ENCODE measurements at regions not wholly inside any gene's neighbourhood (a gene's known extent, or its start where the extent isn't known, plus 50 kb on each side); places are given as distances from the start of the nearest gene placed in this dataset.

DNA sequence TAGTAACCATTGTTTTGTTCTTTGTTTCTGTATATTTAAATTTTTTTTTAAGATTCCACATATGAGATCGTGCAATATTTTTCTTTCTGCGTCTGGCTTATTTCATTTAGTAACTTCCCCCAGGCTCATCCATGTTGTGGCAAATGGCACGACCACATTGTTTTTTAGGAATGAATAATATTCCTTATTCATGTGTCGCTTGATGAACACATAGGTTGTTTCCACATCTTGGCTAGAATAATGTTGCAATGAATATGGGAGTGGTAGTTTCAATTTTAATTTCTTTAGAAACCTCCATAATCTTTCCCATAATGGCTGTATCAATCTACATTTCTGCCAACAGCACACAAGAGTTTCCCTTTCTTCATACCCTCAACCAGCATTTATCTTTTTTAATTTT is 166.8 kb upstream of the NR3C2 start:
- TF ChIP-seq, protein P1, sequence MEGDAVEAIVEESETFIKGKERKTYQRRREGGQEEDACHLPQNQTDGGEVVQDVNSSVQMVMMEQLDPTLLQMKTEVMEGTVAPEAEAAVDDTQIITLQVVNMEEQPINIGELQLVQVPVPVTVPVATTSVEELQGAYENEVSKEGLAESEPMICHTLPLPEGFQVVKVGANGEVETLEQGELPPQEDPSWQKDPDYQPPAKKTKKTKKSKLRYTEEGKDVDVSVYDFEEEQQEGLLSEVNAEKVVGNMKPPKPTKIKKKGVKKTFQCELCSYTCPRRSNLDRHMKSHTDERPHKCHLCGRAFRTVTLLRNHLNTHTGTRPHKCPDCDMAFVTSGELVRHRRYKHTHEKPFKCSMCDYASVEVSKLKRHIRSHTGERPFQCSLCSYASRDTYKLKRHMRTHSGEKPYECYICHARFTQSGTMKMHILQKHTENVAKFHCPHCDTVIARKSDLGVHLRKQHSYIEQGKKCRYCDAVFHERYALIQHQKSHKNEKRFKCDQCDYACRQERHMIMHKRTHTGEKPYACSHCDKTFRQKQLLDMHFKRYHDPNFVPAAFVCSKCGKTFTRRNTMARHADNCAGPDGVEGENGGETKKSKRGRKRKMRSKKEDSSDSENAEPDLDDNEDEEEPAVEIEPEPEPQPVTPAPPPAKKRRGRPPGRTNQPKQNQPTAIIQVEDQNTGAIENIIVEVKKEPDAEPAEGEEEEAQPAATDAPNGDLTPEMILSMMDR (IDR thresholded peaks at IDR 0.05; ENCODE audit: low read depth, low read length, poor library complexity, severe bottlenecking) = no peak
- no peak for TF ChIP-seq EZH2phosphoT487 (IDR thresholded peaks at IDR 0.05; ENCODE audit: borderline replicate concordance, low read length)
